Smooth muscle cell (in vitro differentiated cells): ENCODE measurements at regions not wholly inside any gene's neighbourhood (a gene's known extent, or its start where the extent isn't known, plus 50 kb on each side); places are given as distances from the start of the nearest gene placed in this dataset.

ENCODE experiments used
- DNase-seq: peaks from one replicate; lab custom pipeline; 2025; ENCODE audit not compliant: unreplicated experiment; lab: John Stamatoyannopoulos, UW
- H2AFZ ChIP-seq: fragments of 200-600 bp; sonication (generic); 2 replicates; pipeline ENCODE4 v1.6.0; 2016; ENCODE audit warnings: antibody characterized with exemption, low read depth, mild to moderate bottlenecking
- H3F3A ChIP-seq: fragments of 200-600 bp; sonication (generic); 2 replicates; pipeline ENCODE4 v1.6.0; 2017; ENCODE audit warnings: antibody characterized with exemption, low read depth
- H3K27ac ChIP-seq: fragments of 200-600 bp; sonication (generic); 2 replicates; pipeline ENCODE4 v1.5.1; 2016; ENCODE audit warnings: low read depth, mild to moderate bottlenecking
- H3K27me3 ChIP-seq: fragments of 200-600 bp; sonication (generic); 2 replicates; pipeline ENCODE4 v1.6.1; 2016; ENCODE audit warnings: low read depth, mild to moderate bottlenecking
- H3K36me3 ChIP-seq: fragments of 200-600 bp; sonication (generic); 2 replicates; pipeline ENCODE4 v1.5.1; 2016; ENCODE audit warnings: low read depth
- H3K4me1 ChIP-seq: fragments of 200-600 bp; sonication (generic); 2 replicates; pipeline ENCODE4 v1.5.1; 2016; ENCODE audit warnings: low read depth
- H3K4me2 ChIP-seq: fragments of 200-600 bp; sonication (generic); 2 replicates; pipeline ENCODE4 v1.6.0; 2016; ENCODE audit warnings: mild to moderate bottlenecking
- H3K4me3 ChIP-seq: fragments of 200-600 bp; sonication (generic); 2 replicates; pipeline ENCODE4 v1.5.1; 2016; ENCODE audit warnings: mild to moderate bottlenecking
- H3K79me2 ChIP-seq: fragments of 200-600 bp; sonication (generic); 2 replicates; pipeline ENCODE4 v1.6.0; 2016; ENCODE audit warnings: low read depth, mild to moderate bottlenecking
- H3K9ac ChIP-seq: fragments of 200-600 bp; sonication (generic); 2 replicates; pipeline ENCODE4 v1.6.0; 2016; ENCODE audit warnings: low read depth
- H3K9me3 ChIP-seq: fragments of 200-600 bp; sonication (generic); replicated peaks from 2 replicates; pipeline ENCODE4 v1.5.1; 2016; ENCODE audit warnings: low read depth
- H4K20me1 ChIP-seq: fragments of 200-600 bp; sonication (generic); 2 replicates; pipeline ENCODE4 v1.6.0; 2016; ENCODE audit warnings: low read depth
- CTCF ChIP-seq: fragments of 200-600 bp; sonication (generic); IDR thresholded peaks from 2 replicates; pipeline ENCODE4 v1.5.1; 2017; ENCODE audit warnings: borderline replicate concordance, mild to moderate bottlenecking, antibody characterized with exemption; ENCODE audit not compliant: insufficient read depth, poor library complexity, severe bottlenecking
- WGBS: methylation state at CpG from one replicate; pipeline ENCODE4 v1.1.7; 2016; ENCODE audit warnings: low lambda C conversion rate; 5-methylcytosine and 5-hydroxymethylcytosine counted together

- no peak overlapping the region for H3K27ac ChIP-seq
- 67% methylated on average over 1 of the region's 1 CpG for WGBS
Measured at GRCh38 chr7:106965108-106965507, 79.4 kb upstream of the PRKAR2B start.

GRCh38 chr7:106966121-106966520 lies 78.4 kb upstream of the PRKAR2B start:
- WGBS = 80% methylated on average over 2 of the region's 2 CpGs

More at GRCh38 chr7:106965108-106965507, 79.4 kb upstream of the PRKAR2B start:
- Histone ChIP-seq H3K4me2 (no peak overlapping the region), H3K36me3 (no peaks in the 10 kb centered on the region), H2AFZ (no peak overlapping the region), H3K27me3 (no peaks in the 10 kb centered on the region), H3K9ac (no peak overlapping the region), H3K4me3 (no peak overlapping the region), H3K79me2 (no peaks in the 10 kb centered on the region), H3K4me1 (no peaks in the 10 kb centered on the region), H4K20me1 (no peaks in the 10 kb centered on the region), H3F3A (no peaks in the 10 kb centered on the region), H3K9me3 (no peaks in the 10 kb centered on the region)
- no peak for DNase-seq
- no peak for TF ChIP-seq CTCF

GRCh38 chr7:106968160-106968559 lies 76.3 kb upstream of the PRKAR2B start:
- Histone ChIP-seq H3K9me3 (no peaks in the 10 kb centered on the region), H3K27ac (no peak overlapping the region), H3K4me2 (no peak overlapping the region), H3K36me3 (no peaks in the 10 kb centered on the region), H3K27me3 (no peaks in the 10 kb centered on the region), H3K9ac (no peak overlapping the region), H3K79me2 (no peaks in the 10 kb centered on the region), H2AFZ (no peak overlapping the region), H3F3A (no peaks in the 10 kb centered on the region), H3K4me1 (no peaks in the 10 kb centered on the region), H3K4me3 (no peak overlapping the region), H4K20me1 (no peaks in the 10 kb centered on the region)
- 40% methylated on average over 5 of the region's 5 CpGs for WGBS
- no peak for DNase-seq
- TF ChIP-seq CTCF = no peak

More at GRCh38 chr7:106966121-106966520, 78.4 kb upstream of the PRKAR2B start:
- no peak for TF ChIP-seq CTCF
- Histone ChIP-seq H3K36me3 (no peaks in the 10 kb centered on the region), H3K4me1 (no peaks in the 10 kb centered on the region), H4K20me1 (no peaks in the 10 kb centered on the region), H3K4me3 (no peak overlapping the region), H3K9ac (no peak overlapping the region), H3K27ac (no peak overlapping the region), H3F3A (no peaks in the 10 kb centered on the region), H2AFZ (no peak overlapping the region), H3K79me2 (no peaks in the 10 kb centered on the region), H3K27me3 (no peaks in the 10 kb centered on the region), H3K9me3 (no peaks in the 10 kb centered on the region), H3K4me2 (no peak overlapping the region)
- no peak for DNase-seq

GRCh38 chr7:106978425-106979420 lies 65.8 kb upstream of the PRKAR2B start:
- peak; percentile 16 for TF ChIP-seq CTCF
- WGBS = 66% methylated on average over 10 of the region's 10 CpGs
- H3K27ac ChIP-seq = no peak overlapping the region
- H3K9me3 ChIP-seq = no peaks in the 10 kb centered on the region
- no peak for DNase-seq
- H3K79me2 ChIP-seq = no peaks in the 10 kb centered on the region
- H3F3A ChIP-seq = no peaks in the 10 kb centered on the region
- no peak overlapping the region for H3K4me3 ChIP-seq
- H3K27me3 ChIP-seq = no peaks in the 10 kb centered on the region
- H3K4me1 ChIP-seq = peaks cover 9% of the 10 kb centered on the region
- H4K20me1 ChIP-seq = no peaks in the 10 kb centered on the region
- H3K36me3 ChIP-seq = no peaks in the 10 kb centered on the region
- peak overlapping the region; percentile 43 for H2AFZ ChIP-seq
- H3K4me2 ChIP-seq = no peak overlapping the region
- no peak overlapping the region for H3K9ac ChIP-seq
